LNCaP clone FGC (cell line): ENCODE measurements at regions not wholly inside any gene's neighbourhood (a gene's known extent, or its start where the extent isn't known, plus 50 kb on each side); places are given as distances from the start of the nearest gene placed in this dataset.
A peak's percentile ranks its signal among the peaks of the same experiment; 100 is the strongest.

Experiments
- DNase-seq: peaks from one replicate; pipeline ENCODE4 v3.0.0-alpha.2; 2011; ENCODE audit warnings: low read depth
- H3K4me3 ChIP-seq: 2 replicates; pipeline ENCODE4 v1.5.1; 2011; ENCODE audit warnings: mild to moderate bottlenecking, low read depth, low read length, control low read depth
- TF ChIP-seq, protein P1 (sequence below): IDR thresholded peaks from 2 replicates; pipeline ENCODE4 v1.5.1; 2012; ENCODE audit warnings: mild to moderate bottlenecking; ENCODE audit not compliant: control insufficient read depth, insufficient read depth; ENCODE audit errors: extremely low read depth

DNA sequence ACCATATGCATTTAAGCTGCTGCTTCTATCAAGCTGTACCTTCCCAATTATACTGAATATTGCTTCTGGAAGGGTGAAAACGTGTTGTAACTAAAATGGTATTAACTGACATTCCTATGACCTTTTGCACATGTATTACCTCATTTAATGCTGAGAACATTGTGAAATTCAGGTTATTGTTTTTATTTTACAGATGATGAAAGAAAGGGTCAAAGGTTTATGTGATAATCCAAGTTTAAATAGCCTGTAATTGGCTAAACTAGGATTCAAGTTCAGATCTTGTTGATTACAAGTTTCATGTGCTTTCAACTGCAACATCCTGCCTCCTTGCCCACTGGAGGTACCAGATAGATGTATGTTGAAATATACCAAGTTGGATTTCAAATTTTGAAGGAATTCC is 433.3 kb upstream of the PRICKLE1 start:
- no peak overlapping the region for H3K4me3 ChIP-seq
- TF ChIP-seq, protein P1, sequence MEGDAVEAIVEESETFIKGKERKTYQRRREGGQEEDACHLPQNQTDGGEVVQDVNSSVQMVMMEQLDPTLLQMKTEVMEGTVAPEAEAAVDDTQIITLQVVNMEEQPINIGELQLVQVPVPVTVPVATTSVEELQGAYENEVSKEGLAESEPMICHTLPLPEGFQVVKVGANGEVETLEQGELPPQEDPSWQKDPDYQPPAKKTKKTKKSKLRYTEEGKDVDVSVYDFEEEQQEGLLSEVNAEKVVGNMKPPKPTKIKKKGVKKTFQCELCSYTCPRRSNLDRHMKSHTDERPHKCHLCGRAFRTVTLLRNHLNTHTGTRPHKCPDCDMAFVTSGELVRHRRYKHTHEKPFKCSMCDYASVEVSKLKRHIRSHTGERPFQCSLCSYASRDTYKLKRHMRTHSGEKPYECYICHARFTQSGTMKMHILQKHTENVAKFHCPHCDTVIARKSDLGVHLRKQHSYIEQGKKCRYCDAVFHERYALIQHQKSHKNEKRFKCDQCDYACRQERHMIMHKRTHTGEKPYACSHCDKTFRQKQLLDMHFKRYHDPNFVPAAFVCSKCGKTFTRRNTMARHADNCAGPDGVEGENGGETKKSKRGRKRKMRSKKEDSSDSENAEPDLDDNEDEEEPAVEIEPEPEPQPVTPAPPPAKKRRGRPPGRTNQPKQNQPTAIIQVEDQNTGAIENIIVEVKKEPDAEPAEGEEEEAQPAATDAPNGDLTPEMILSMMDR, result no peak
- no peak for DNase-seq

DNA sequence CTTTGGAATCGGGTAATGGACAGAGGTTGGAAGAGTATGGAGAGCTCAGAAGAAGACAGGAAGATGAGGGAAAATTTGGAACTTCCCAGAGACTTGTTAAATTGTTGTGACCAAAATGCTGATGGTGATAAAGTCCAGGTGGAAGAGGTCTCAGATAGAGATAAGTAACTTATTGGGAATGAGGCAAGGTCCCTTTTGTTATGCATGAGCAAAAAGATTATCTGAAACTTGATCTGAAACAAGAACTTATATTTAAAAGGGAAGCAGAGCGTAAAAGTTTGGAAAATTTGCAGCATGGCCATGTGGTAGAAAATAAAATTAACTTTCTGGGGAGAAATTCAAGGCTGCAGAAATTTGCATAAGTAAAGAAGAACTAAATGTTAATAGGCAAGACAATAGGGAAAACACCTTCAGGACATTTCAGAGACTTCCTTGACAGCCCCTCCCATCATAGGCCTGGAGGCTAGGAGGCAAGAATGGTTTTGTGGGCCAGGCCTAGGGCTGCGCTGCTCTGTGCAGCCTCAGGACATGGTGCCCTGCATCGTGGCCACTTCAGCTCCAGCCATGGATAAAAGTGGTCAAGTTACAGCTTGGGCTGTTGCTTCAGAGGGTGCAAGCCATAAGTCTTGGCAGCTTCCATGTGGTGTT is 425.7 kb upstream of the PRICKLE1 start:
- TF ChIP-seq, protein P1, result no peak
- no peak for DNase-seq
- no peak overlapping the region for H3K4me3 ChIP-seq

DNA sequence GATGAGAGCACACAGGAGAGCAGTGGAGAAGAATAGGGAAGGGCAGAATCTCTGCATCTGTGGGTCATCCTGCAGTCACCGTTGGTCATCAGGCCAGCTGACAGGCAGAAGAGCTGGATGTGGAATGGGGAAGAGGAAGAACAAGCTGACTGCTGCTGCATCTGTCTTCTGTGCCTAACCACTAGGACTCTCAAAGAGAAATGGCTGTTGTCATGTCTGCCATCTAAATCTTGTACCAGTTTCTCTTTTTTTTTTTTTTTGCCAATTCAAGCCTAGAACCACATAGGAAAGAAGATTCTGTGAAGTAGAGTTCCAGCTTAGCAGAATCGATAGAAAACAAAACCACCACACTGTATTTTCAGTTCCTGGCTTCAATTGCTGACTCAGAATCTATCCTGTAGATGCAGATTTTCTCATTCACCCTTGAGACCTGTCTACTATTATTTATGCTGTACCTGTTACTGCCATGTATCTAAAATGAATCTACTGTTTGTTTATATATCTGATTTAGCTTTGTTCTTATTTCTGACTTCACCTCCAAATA is 421.9 kb upstream of the PRICKLE1 start:
- DNase-seq, result no peak
- H3K4me3 ChIP-seq, result no peak overlapping the region
- TF ChIP-seq, protein P1, result no peak

DNA sequence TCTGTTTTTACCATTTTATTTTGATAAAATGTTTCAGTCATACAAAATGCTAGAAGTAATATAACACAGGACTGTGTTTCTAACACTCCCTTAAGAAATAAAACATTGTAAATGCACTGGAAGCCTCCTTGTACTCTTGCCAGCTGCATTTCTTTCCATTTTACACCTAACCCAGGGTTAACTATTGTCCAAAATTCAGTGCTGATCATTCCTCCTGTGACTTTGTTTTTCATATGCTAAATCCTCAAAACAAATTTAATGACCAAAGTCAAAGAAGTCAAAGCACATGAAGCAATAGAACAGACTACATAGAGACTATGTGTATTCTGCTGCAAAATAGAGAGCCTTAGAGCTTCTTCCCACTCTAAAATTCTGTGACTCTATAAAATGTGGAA is 420.3 kb upstream of the PRICKLE1 start:
- TF ChIP-seq, protein P1, result no peak
- no peak for DNase-seq
- no peak overlapping the region for H3K4me3 ChIP-seq

DNA sequence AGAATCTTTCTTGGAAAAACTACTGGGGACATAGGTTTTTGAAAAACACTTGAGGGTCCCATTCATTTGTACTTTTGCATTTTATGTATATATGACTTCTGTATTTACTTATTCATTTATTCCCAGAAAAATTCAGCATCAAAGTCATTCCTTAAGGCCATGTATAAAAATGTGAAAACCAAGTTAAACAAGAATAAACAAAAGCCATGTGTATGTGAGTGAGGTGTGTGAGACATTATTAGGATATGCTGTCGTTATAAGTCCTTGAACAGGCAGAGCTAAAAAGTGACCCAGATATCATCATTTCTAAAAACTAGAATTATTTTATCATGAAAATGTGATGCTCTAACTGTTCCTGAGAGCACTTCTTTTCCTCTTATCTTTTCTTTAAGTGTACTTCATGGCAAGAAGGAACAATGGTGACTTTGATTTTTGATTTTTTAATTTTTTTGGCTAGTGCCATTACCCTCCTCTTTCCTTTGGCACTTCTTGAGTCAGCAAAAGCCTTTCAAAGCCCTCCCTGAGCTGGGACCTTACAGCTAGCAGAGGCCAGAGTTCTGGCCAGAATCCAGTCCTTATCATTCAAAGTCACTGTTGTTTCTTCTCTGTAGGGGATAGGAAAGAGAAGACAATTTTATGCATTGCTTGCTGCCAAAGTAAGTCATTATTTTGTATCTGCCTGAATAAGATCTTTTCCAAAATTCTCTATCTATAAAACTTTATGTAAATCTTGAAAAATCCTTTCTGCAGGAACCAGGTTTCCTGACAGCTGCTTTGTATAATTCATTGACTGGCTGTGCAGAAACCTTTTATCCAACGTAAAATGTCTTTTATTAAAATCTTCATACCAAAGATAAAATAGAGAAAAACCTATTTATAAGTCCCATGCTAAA is 419.7 kb upstream of the PRICKLE1 start:
- TF ChIP-seq, protein P1, result no peak
- DNase-seq, result no peak
- no peak overlapping the region for H3K4me3 ChIP-seq

DNA sequence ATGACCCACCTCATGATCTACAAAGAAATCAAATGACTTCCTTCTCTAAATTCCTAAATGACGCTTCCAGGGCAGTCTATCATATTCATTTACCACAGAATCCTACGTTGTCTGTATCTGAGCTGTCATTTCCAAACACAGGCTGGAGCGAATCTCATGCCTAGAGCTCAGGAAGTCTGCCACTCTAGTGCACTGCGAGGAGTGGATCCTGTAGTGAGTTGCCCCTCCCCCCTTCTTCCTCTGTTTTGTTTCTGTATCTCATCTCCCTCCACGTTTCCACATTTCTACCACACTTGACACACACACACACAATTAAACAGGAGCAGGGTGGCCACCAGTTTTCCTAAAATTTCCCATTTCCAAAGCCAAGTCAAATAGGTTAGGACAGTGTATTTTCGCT is 415.4 kb upstream of the PRICKLE1 start:
- H3K4me3 ChIP-seq, result peak overlapping the region; percentile 28; the same call in 1 of the 2 replicates
- TF ChIP-seq, protein P1, result no peak
- DNase-seq, result no peak
